ENCODE measurements at regions not wholly inside any gene's neighbourhood (a gene's known extent, or its start where the extent isn't known, plus 50 kb on each side); places are given as distances from the start of the nearest gene placed in this dataset.

DNA sequence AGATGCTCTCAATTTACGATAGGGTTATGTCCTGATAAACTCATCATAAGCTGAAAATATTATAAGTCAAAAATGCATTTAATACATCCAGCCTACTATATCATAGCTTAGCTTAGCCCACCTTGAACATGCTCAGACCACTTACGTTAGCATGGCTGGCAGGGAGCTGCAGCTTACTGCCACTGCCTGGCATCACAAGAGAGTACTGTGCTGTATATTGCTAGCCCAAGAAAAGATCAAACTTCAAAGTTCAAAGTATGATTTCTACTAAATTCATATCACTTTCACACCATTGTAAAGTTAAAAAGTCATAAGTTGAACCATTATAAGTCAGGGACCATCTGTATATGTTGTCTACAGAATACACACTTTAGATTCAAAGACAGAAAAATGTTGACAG is 91.6 kb downstream of the HYCC1 start:
- 95 to 97% (median 97%) methylated on average over 2 of the region's 2 CpGs for WGBS, 3 donors
- Histone ChIP-seq H3K36me3 (ENCODE audit: insufficient read depth in 1 of 2, low read depth in 1 of 2) (no peaks in the 10 kb centered on the region), H3K27ac (no peak overlapping the region), H3K9me3 (no peaks in the 10 kb centered on the region), H3K4me1 (no peaks in the 10 kb centered on the region), H3K27me3 (ENCODE audit: insufficient read depth in 3 of 3, low read length in 2 of 3) (no peaks in the 10 kb centered on the region), H3K4me3 (no peak overlapping the region)
- intact Hi-C loops (cut with DNase I) = no loop called here
- TF ChIP-seq, protein P1, sequence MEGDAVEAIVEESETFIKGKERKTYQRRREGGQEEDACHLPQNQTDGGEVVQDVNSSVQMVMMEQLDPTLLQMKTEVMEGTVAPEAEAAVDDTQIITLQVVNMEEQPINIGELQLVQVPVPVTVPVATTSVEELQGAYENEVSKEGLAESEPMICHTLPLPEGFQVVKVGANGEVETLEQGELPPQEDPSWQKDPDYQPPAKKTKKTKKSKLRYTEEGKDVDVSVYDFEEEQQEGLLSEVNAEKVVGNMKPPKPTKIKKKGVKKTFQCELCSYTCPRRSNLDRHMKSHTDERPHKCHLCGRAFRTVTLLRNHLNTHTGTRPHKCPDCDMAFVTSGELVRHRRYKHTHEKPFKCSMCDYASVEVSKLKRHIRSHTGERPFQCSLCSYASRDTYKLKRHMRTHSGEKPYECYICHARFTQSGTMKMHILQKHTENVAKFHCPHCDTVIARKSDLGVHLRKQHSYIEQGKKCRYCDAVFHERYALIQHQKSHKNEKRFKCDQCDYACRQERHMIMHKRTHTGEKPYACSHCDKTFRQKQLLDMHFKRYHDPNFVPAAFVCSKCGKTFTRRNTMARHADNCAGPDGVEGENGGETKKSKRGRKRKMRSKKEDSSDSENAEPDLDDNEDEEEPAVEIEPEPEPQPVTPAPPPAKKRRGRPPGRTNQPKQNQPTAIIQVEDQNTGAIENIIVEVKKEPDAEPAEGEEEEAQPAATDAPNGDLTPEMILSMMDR (IDR thresholded peaks at IDR 0.05) = no peak
- DNase-seq (no peak), ATAC-seq (no peak)

DNA sequence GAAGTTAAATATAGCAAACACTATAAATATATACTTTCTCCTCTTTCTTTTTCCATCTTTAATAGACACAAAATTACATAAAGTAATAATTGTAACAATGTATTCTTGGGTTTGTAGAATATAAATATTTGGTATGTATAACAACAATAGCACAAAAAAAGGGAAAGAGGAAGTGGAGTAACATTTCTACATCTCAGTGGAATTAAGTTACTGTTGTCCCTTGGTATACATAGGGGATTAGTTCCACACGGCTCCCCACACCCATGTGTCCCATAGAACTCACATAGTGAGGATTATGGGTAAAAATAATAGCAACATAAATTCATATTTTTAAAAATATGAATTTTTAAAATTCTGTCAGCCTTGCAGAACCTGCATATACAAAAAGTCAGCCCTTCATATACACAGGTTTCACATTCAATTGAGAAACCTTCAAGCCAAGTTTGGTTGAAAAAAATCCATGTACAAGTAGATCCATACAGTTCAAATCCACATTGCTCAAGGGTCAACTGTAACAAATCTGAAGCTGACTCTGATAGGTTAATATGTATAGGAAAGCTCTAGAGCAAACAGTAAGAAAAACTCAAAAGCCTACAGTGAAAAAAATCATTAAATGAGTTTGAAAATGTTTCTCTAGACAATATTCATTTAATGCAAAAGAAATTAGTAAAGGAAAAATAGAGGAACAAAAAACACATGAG is 92.4 kb downstream of the HYCC1 start:
- ATAC-seq (no peak), DNase-seq (no peak)
- intact Hi-C loops (cut with DNase I) = no loop called here
- Histone ChIP-seq H3K9me3 (no peaks in the 10 kb centered on the region), H3K4me1 (no peaks in the 10 kb centered on the region), H3K27me3 (ENCODE audit: insufficient read depth in 3 of 3, low read length in 2 of 3) (no peaks in the 10 kb centered on the region), H3K36me3 (ENCODE audit: insufficient read depth in 1 of 2, low read depth in 1 of 2) (no peaks in the 10 kb centered on the region), H3K27ac (no peak overlapping the region), H3K4me3 (no peak overlapping the region)
- WGBS, 3 donors = 62 to 66% (median 63%) methylated on average over 1 of the region's 1 CpG
- TF ChIP-seq, protein P1 (IDR thresholded peaks at IDR 0.05) = no peak

DNA sequence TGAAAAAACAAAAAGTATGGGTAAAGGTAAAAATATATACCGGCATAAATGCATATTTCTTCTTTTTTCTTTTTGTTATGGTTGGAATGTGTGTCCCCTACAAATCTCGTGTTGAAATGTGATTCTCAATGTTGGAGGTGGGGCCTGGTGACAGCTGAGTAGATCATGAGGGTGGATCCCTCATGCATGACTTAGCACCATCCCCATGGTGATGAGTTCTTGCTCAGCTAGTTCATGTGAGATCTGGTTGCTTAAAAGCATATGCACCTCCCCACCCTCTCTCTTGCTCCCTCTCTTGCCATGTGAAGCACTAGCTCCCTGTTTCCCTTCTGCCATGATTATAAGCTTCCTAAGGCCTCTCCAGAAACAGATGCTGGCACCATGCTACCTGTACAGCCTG is 93.3 kb downstream of the HYCC1 start:
- WGBS, 3 donors = 58 to 74% (median 62%) methylated on average over 2 of the region's 2 CpGs
- Histone ChIP-seq H3K36me3 (ENCODE audit: insufficient read depth in 1 of 2, low read depth in 1 of 2) (no peaks in the 10 kb centered on the region), H3K27ac (no peak overlapping the region), H3K27me3 (ENCODE audit: insufficient read depth in 3 of 3, low read length in 2 of 3) (no peaks in the 10 kb centered on the region), H3K4me3 (no peak overlapping the region), H3K4me1 (no peaks in the 10 kb centered on the region), H3K9me3 (no peaks in the 10 kb centered on the region)
- intact Hi-C loops (cut with DNase I) = no loop called here
- TF ChIP-seq, protein P1 (IDR thresholded peaks at IDR 0.05) = no peak
- no peak for ATAC-seq
- DNase-seq = no peak

DNA sequence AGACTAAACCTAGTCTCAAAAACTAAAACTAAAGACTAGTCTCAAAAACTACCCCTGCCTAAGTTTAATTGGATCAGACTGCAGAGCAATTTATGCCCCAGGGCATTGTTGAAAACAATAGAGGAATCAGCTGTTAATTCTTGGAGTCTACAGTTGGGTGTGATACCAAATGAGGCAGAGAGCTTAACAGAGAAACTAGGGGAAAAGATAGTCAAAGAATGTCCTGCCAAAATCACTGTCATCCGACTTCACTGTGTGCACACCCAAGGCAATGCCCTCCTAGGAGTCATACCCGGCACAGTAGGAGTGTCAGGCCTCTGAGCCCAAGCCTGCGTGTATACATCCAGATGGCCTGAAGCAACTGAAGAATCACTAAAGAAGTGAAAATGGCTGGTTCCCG is 90.5 kb upstream of the TOMM7 start:
- 87 to 89% (median 88%) methylated on average over 4 of the region's 4 CpGs for WGBS, 3 donors
- TF ChIP-seq, protein P1 (IDR thresholded peaks at IDR 0.05) = no peak
- intact Hi-C loops (cut with DNase I) = no loop called here
- H3K27me3 ChIP-seq (ENCODE audit: insufficient read depth in 3 of 3, low read length in 2 of 3) = no peaks in the 10 kb centered on the region
- ATAC-seq (no peak), DNase-seq (no peak)
- peaks cover 22% of the 10 kb centered on the region for H3K4me1 ChIP-seq
- H3K36me3 ChIP-seq (ENCODE audit: insufficient read depth in 1 of 2, low read depth in 1 of 2) = no peaks in the 10 kb centered on the region
- no peak overlapping the region for H3K4me3 ChIP-seq
- no peaks in the 10 kb centered on the region for H3K9me3 ChIP-seq
- H3K27ac ChIP-seq = no peak overlapping the region

DNA sequence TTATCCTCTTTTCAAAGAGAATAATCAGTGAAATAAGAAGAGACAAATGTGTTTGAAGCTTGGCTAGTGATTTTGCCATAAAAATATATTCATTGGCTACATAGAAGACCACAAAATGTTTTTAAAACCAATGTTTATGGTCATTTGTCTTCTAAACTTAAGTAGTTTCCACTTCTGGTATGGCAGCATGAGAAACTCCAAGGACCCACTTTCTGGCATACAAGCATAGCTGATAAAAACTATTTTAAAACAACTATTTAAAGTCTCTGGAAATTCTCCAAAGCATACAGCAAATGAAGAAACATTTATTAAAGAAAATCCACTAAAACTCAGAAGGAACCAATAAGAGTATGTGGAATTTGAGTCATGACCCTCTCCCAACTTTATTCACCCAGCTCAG is 89.2 kb upstream of the TOMM7 start:
- TF ChIP-seq, protein P1 (IDR thresholded peaks at IDR 0.05) = no peak
- intact Hi-C loops (cut with DNase I) = loop anchor here in 1 of 2 donors (2.0 kb wide), 1 partner anchor 19 kb away; no protein-coding TSS in a partner anchor
- H3K4me3 ChIP-seq = no peak overlapping the region

More for the DNA sequence above, 89.2 kb upstream of the TOMM7 start:
- H3K4me1 ChIP-seq = peaks cover 27% of the 10 kb centered on the region
- no peak overlapping the region for H3K27ac ChIP-seq
- no peaks in the 10 kb centered on the region for H3K36me3 ChIP-seq (ENCODE audit: insufficient read depth in 1 of 2, low read depth in 1 of 2)
- ATAC-seq (no peak), DNase-seq (no peak)
- no peaks in the 10 kb centered on the region for H3K27me3 ChIP-seq (ENCODE audit: insufficient read depth in 3 of 3, low read length in 2 of 3)
- no peaks in the 10 kb centered on the region for H3K9me3 ChIP-seq

Measured in psoas muscle (tissue), 7 donors.